ENCODE measurements at regions not wholly inside any gene's neighbourhood (a gene's known extent, or its start where the extent isn't known, plus 50 kb on each side); places are given as distances from the start of the nearest gene placed in this dataset.
"Not testable (repeated sequence)": the region's sequence is repeated elsewhere in the genome, so short reads cannot be mapped to it uniquely, and the experiment has no call there.

- no peak for DNase-seq (ENCODE audit: low read depth in 2 of 2)
These were observed 281.3 kb upstream of the ANKRD50 start for GRCh38 chr4:124993838-124994237.

DNA sequence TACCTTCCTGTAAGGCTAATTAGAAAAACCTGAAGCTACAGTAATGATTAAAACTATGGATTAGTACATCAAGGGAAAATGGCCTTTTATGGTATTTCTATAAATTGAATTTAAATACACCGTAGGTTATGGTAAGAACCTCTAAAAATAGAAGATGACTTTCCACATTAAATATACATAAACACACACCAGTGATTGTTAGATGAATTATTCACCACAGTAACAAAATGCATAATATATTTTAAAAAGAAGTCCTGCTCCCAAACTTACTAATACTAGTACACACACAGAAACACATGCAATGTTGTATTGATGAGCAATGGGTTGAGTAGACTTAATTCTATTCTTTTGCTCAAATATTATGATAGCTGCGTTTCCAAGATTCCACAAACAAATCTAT is 277.9 kb upstream of the ANKRD50 start:
- DNase-seq (ENCODE audit: low read depth in 2 of 2): no peak

DNA sequence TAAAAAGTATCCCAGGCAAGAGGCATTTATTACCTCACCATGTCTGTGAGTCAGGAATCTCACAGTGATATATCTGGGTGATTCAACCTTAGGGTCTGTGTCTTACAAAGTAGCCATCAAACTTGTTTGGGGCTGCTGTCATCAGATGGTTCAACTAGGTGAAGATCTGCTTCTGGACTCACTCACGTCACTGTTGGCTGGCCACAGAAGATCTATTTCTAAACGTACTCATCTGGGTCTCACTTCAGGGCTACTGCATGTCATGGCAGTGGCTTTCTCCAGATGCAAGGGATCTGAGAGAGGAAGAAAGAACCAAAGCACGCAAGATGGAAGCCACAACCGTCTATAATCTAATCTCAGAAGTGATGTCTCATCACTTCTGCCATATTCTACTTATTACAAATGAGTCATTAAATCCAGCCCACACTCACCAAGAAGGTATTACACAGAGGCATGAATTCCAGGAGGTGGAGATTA is 267.8 kb upstream of the ANKRD50 start:
- DNase-seq (ENCODE audit: low read depth in 2 of 2): no peak

- DNase-seq (ENCODE audit: low read depth in 2 of 2): not testable (repeated sequence)
These were observed 266.0 kb upstream of the ANKRD50 start for GRCh38 chr4:124978536-124978935.

- no peak for DNase-seq (ENCODE audit: low read depth in 2 of 2)
These were observed 264.5 kb upstream of the ANKRD50 start for GRCh38 chr4:124977045-124977444.

DNA sequence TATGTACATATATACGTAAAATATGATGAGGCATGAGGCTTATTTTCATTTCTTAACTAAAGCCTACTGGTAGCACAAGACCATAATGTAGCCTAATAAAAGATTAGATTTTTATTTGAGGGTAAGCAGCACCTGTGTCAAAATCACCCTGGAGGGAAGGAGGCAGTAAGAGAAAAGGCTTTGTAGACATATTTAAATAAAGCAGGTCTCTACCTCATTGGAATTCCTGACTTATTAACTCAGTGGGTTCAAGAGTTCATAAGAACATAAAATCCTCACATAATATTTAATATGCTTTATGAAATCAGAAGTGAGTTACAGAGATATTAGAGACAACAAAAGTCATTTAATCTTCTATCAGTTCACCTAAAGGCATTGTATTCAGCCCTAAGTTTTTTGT is 261.6 kb upstream of the ANKRD50 start:
- DNase-seq (ENCODE audit: low read depth in 2 of 2): no peak

DNA sequence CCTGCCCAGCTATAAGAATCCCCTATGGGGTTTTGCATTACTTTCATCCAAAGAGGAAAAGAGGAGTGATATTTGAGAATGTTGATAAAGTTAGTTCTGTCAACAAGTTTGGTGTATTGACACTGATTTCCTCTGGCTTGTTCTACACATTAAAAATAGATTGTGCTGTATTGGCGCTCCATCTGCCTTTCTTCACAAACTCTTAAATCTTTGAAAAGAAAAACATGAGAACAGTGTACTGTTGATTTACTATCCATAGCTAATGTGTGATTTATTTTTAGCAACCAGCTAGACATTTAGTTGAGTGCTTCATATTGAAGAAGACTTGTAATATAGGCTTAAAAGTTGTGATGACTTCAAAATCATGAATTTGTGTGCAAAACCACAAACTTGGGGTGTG is 261.2 kb upstream of the ANKRD50 start:
- no peak for DNase-seq (ENCODE audit: low read depth in 2 of 2)

DNA sequence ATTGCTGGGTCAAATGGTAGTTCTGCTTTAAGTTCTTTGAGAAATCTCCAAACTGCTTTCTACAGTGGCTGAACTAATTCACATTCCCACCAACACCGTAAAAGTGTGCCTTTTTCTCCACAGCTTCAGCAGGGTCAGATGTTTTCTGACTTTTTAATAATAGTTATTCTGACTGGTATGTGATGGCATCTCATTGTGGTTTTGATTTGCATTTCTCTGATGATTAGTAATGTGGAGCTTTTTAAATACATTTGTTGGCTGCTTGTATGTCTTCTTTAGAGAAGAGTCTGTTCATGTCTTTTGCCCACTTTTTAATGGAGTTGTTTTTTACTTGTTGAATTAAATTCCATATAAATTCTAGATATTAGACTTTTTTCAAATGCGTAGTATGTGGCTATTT is 257.5 kb upstream of the ANKRD50 start:
- no peak for DNase-seq (ENCODE audit: low read depth in 2 of 2)

- no peak for DNase-seq (ENCODE audit: low read depth in 2 of 2)
These were observed 253.0 kb upstream of the ANKRD50 start for GRCh38 chr4:124965497-124965891.

GRCh38 chr4:124964852-124965496 is 252.4 kb upstream of the ANKRD50 start:
- DNase-seq (ENCODE audit: low read depth in 2 of 2): no peak

GRCh38 chr4:124964251-124964650 is 251.7 kb upstream of the ANKRD50 start:
- DNase-seq (ENCODE audit: low read depth in 2 of 2): no peak

GRCh38 chr4:124961138-124961750 is 248.7 kb upstream of the ANKRD50 start:
- DNase-seq (ENCODE audit: low read depth in 2 of 2): no peak

- DNase-seq (ENCODE audit: low read depth in 2 of 2): peak in 1 of 2 donors; percentile 6
These were observed 246.3 kb upstream of the ANKRD50 start for GRCh38 chr4:124958847-124959246.

DNA sequence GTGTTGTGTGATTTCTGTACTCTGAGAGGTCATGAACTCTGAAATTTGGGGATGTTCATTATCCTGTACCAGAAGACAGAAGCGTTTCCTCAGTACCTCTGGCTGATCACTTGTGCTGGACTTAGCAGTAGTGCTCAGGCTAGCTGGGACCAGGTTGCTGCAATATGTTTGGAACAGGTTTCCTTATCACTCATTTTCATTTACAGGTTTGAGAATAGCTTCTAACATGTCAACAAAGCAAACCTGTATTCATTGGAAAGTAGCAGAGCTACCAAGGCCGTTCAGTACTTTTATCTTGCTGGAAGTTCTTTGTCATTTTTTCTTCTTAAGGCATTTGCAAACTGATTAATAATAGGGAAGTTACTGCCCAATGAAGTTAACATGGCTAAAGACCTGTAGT is 242.9 kb upstream of the ANKRD50 start:
- DNase-seq (ENCODE audit: low read depth in 2 of 2): no peak

GRCh38 chr4:124954046-124954445 is 241.5 kb upstream of the ANKRD50 start:
- DNase-seq (ENCODE audit: low read depth in 2 of 2): no peak

- DNase-seq (ENCODE audit: low read depth in 2 of 2): no peak
These were observed 241.0 kb upstream of the ANKRD50 start for GRCh38 chr4:124953486-124953885.

GRCh38 chr4:124953061-124953460 is 240.5 kb upstream of the ANKRD50 start:
- peak in 1 of 2 donors; percentile 23 for DNase-seq (ENCODE audit: low read depth in 2 of 2)

GRCh38 chr4:124952601-124953000 is 240.1 kb upstream of the ANKRD50 start:
- no peak for DNase-seq (ENCODE audit: low read depth in 2 of 2)

DNA sequence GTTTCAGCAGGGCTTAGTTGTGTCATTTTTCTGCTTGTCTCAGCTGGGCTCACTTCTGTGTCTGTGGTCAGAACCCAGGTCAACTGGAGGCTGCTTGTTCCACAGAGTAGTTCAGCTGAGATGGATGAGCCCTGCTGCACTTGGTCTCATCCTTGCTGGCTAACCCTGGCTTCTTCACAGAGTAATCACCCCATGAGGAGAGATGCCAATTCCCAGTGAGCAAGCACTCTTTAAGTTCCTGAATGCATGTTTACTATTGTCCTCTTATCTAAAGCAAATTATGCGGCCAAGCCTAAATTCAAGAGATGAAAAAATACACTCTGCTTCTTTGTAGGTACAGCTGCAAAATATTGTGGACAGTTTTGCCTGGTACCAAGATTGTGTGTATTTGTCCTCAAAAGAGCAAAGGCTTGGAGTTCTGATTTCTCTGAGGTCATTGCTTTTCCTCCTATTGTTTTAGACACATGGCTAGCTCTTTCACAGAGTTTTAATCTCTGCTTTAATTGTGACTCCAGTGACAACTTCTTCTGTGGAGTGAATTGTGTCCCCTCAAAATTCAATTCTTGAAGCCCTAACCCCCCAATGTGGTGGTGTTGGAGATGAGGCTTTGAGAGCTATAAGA is 236.6 kb upstream of the ANKRD50 start:
- DNase-seq (ENCODE audit: low read depth in 2 of 2): peak in 1 of 2 donors; percentile 63

- peak in 1 of 2 donors; percentile 32 for DNase-seq (ENCODE audit: low read depth in 2 of 2)
These were observed 235.2 kb upstream of the ANKRD50 start for GRCh38 chr4:124947622-124948265.

- DNase-seq (ENCODE audit: low read depth in 2 of 2): peak; percentile 20 to 45
These were observed 234.2 kb upstream of the ANKRD50 start for GRCh38 chr4:124946696-124947095.

GRCh38 chr4:124945422-124945821 is 232.9 kb upstream of the ANKRD50 start:
- no peak for DNase-seq (ENCODE audit: low read depth in 2 of 2)

Measured in dermis microvascular lymphatic vessel endothelial cell (primary cell).